DMS53 treated with DMSO at 0.1 percent for 48 hours (cell line): ENCODE measurements at regions not wholly inside any gene's neighbourhood (a gene's known extent, or its start where the extent isn't known, plus 50 kb on each side); places are given as distances from the start of the nearest gene placed in this dataset.

Experiments used
- DNase-seq: peaks from one replicate; lab custom pipeline; 2025; ENCODE audit not compliant: unreplicated experiment; lab: John Stamatoyannopoulos, UW

GRCh38 chr6:26284537-26285142, 80.4 kb upstream of the BTN3A2 start:
- no peak for DNase-seq

GRCh38 chr6:26285143-26286134, 79.6 kb upstream of the BTN3A2 start:
- DNase-seq = peak; percentile 97

GRCh38 chr6:26286168-26286877, 78.7 kb upstream of the BTN3A2 start:
- peak; percentile 52 for DNase-seq

- DNase-seq = no peak
Measured at GRCh38 chr6:26288155-26288554, 76.8 kb upstream of the BTN3A2 start.

- DNase-seq = no peak
Measured at GRCh38 chr6:26290941-26291340, 74.1 kb upstream of the BTN3A2 start.

- no peak for DNase-seq
Measured at GRCh38 chr6:26292709-26293108, 72.3 kb upstream of the BTN3A2 start.

- no peak for DNase-seq
Measured at GRCh38 chr6:26294302-26294701, 70.7 kb upstream of the BTN3A2 start.

GRCh38 chr6:26295691-26296555, 69.1 kb upstream of the BTN3A2 start:
- DNase-seq = peak; percentile 92

- DNase-seq = no peak
Measured at GRCh38 chr6:26296556-26296856, 68.5 kb upstream of the BTN3A2 start.

- DNase-seq = no peak
Measured at GRCh38 chr6:26296857-26297648, 67.9 kb upstream of the BTN3A2 start.

GRCh38 chr6:26299286-26300042, 65.5 kb upstream of the BTN3A2 start:
- no peak for DNase-seq

GRCh38 chr6:26300043-26300331, 65.0 kb upstream of the BTN3A2 start:
- DNase-seq = no peak

GRCh38 chr6:26300359-26300758, 64.6 kb upstream of the BTN3A2 start:
- no peak for DNase-seq

GRCh38 chr6:26300828-26301227, 64.2 kb upstream of the BTN3A2 start:
- no peak for DNase-seq

- no peak for DNase-seq
Measured at GRCh38 chr6:26301638-26302037, 63.4 kb upstream of the BTN3A2 start.

GRCh38 chr6:26302941-26303559, 61.9 kb upstream of the BTN3A2 start:
- DNase-seq = no peak

- no peak for DNase-seq
Measured at GRCh38 chr6:26304213-26304796, 60.7 kb upstream of the BTN3A2 start.

- peak; percentile 5 for DNase-seq
Measured at GRCh38 chr6:26304797-26305640, 60.0 kb upstream of the BTN3A2 start.
